Inflammatory macrophage treated with lipopolysaccharide for 1 hour (primary cell): ENCODE measurements at regions not wholly inside any gene's neighbourhood (a gene's known extent, or its start where the extent isn't known, plus 50 kb on each side); places are given as distances from the start of the nearest gene placed in this dataset.
"Not testable (repeated sequence)": the region's sequence is repeated elsewhere in the genome, so short reads cannot be mapped to it uniquely, and the experiment has no call there.

Experiments
- DNase-seq, 2 donors: peaks; one replicate each; pipeline ENCODE4 v3.0.0-alpha.2; 2020 to 2022

- DNase-seq = no peak
These were observed 150.6 kb downstream of the MYCN start for GRCh38 chr2:16090650-16091575.

DNA sequence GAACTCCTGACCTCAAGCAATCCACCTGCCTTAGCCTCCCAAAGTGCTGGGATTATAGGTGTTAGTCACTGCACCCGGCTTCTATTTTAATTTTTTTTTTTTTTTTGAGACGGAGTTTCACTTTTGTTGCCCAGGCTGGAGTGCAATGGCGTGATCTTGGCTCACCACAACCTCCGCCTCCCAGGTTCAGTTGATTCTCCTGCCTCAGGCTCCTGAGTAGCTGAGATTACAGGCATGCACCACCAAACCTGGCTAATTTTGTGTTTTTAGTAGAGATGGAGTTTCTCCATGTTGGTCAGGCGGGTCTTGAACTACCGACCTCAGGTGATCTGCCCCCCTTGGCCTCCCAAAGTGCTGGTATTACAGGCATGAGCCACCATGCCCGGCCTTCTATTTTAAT lies 149.1 kb downstream of the MYCN start:
- DNase-seq = not testable (repeated sequence)

GRCh38 chr2:16088802-16089112 lies 148.4 kb downstream of the MYCN start:
- no peak for DNase-seq

GRCh38 chr2:16088035-16088801 lies 147.9 kb downstream of the MYCN start:
- no peak for DNase-seq

- DNase-seq = not testable (repeated sequence)
These were observed 145.8 kb downstream of the MYCN start for GRCh38 chr2:16086136-16086535.

GRCh38 chr2:16085073-16085472 lies 144.7 kb downstream of the MYCN start:
- no peak for DNase-seq

- no peak for DNase-seq
These were observed 143.9 kb downstream of the MYCN start for GRCh38 chr2:16084274-16084673.

GRCh38 chr2:16082276-16082675 lies 141.9 kb downstream of the MYCN start:
- DNase-seq = no peak

DNA sequence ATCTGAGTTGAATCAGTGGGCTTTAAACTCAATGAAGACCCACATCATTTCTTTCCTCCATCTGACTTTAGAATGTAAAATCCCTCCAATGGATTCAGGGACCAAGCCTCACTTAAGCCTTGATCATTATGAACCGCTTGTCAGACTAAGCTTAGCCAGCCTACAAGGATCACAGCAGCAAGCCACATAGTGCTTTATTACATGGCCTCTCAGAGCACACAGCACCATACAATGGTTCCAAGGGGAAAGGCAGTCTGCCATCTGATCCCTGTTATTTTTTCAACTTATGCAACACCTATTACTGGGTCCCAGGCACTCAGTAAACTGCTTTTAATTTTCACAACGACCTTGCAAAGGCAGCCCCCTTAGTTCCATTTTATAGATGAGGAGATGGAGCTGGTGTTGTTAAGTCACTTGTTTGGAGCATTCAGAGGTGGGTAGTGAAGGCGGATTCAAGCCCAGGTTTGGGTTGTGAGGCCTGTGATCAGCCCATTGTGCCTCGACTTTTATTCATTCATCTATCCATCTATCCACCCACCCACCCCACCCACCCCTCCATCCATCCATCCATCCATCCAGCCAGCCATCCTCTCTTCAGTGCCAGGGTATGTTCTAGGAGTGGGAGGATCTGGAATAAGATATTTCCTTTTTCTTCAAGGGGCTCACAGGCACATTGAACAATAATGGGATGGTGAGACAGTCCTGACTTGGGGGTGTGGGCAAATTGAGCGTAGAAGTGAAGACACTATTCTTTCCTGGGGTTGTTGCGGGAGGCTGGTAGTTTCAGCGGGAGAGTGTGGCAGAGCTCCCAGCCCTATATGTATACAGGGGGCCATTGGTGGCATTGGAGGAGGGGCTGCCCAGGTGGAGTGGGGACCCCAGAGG lies 141.2 kb downstream of the MYCN start:
- DNase-seq = no peak

DNA sequence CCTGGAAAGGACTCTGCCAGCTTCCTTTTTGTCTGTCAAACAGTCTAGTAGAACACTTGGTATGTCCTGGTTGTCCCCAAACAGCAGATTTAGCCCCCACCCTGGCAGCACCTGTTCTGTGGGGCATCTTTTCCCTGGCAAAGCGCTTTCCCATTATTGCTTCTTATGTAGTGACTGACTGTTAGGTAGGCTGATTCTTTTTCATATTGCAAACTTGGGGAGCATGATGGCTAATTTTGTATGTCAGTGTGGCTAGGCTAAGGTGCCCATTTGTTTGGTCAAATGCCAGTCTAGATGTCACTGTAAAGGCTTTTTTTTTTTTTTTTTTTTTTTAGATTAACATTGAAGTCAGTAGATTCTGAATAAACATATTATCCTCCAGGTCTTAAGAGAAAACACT lies 140.2 kb downstream of the MYCN start:
- DNase-seq = no peak

GRCh38 chr2:16080071-16080470 lies 139.7 kb downstream of the MYCN start:
- DNase-seq = no peak

GRCh38 chr2:16079637-16080036 lies 139.3 kb downstream of the MYCN start:
- DNase-seq = no peak

DNA sequence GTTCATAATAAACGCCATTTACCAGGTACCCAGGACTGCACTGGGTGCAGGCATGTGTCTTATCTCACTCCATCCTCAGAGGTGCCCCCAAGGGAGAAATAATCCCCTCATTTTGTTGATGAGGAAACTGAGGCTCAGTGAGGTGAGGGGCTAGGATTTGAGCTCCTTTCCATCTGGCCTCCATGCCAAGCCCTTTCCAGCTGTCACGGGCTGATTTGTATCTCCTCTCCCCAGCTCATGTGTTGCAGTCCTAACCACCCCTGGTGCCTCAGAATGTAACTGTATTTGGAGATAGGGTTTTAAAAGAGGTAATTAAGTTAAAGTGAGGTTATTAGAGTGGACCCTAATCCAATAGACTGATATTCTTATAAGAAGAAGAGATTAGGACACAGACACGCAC lies 137.3 kb downstream of the MYCN start:
- no peak for DNase-seq

- no peak for DNase-seq
These were observed 136.6 kb downstream of the MYCN start for GRCh38 chr2:16076911-16077310.

DNA sequence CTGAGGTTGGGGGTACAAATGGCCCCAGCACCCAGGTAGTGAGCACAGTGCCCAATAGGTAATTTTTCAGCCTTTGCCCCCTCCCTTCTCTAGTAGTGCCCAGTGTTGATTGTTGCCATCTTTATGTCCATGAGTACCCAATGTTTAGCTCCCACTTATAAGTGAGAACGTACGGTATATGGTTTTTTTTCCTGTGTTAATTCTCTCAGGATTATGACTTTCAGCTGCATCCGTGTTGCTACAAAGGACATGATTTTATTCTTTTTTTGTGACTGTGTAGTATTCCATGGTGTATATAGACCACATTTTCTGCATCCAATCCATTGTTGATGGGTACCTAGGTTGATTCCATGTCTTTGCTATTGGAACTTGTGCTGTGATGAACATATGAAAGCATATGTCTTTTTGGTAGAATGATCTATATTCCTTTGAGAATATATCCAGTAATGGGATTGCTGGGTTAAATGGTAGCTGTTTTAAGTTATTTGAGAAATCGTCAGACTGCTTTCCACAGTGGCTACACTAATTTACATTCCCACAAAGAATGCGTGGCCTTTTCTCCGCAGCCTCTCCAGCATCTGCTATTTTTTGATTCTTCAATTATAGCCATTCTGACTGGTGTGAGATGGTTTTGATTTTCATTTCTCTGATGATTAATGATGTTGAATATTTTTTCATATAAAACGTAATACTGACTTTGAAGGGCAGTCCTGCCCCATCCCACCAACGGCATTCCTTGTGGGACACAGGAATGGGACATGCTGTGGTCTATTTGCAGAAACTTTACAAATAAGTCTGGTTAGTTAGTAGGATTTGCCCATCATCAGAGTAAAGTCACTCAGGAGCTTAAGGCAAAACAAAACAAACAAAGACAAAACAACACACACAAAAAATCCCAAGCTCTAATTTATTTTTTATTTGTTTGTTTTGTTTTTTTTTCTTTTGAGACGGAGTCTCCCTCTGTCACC lies 135.0 kb downstream of the MYCN start:
- no peak for DNase-seq

DNA sequence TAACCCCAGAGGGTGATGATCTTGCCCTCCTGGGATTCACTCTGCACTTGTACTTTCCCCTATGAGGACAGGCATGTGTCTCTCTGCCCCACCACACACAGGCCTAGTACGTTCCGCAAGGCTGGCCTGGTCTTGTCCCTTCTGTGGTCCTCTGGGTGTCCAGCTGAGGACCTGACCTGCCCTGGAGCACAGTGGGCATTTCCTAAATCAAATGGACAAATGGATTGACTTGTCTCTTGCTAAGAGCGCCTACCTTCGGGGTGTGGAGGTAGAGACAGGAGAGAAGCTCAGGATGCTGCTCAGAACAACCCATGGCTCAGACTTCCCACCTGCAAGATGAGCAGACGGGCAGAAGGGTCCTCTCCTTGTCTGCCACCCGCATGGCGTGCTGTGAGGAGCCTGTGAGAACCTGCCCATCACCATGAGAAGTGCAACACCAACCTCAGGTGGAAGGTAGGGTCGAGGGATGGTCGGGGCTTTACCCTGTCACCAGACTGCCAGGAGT lies 133.6 kb downstream of the MYCN start:
- DNase-seq = no peak

- DNase-seq = no peak
These were observed 133.1 kb downstream of the MYCN start for GRCh38 chr2:16073471-16073870.

GRCh38 chr2:16072638-16073290 lies 132.4 kb downstream of the MYCN start:
- DNase-seq = no peak

- DNase-seq = no peak
These were observed 131.7 kb downstream of the MYCN start for GRCh38 chr2:16071865-16072637.
